Activated CD4-positive, alpha-beta T cell treated with anti-CD3 and anti-CD28 coated beads, Interleukin-2, amount 50 U/mL, for 48 hours (primary cell): ENCODE measurements at regions not wholly inside any gene's neighbourhood (a gene's known extent, or its start where the extent isn't known, plus 50 kb on each side); places are given as distances from the start of the nearest gene placed in this dataset.

Experiments
- DNase-seq, 2 experiments: peaks; one replicate each; pipeline ENCODE4 v3.0.0-alpha.2; 2020

GRCh38 chr4:99712099-99712498 lies 54.5 kb upstream of the C4orf54 start:
- no peak for DNase-seq

GRCh38 chr4:99711657-99712056 lies 54.0 kb upstream of the C4orf54 start:
- DNase-seq: no peak

- no peak for DNase-seq
These were observed 53.2 kb upstream of the C4orf54 start for GRCh38 chr4:99710681-99711345.

GRCh38 chr4:99710020-99710419 lies 52.4 kb upstream of the C4orf54 start:
- DNase-seq: no peak

GRCh38 chr4:99708551-99708950 lies 50.9 kb upstream of the C4orf54 start:
- DNase-seq: no peak
